WTC11 (cell line): ENCODE measurements at regions not wholly inside any gene's neighbourhood (a gene's known extent, or its start where the extent isn't known, plus 50 kb on each side); places are given as distances from the start of the nearest gene placed in this dataset.

Experiments used
- ATAC-seq: fragments of 200-7000 bp; cut with Tn5 transposase; 2 replicates; pipeline ENCODE4 v1.10.0; 2021; ENCODE audit warnings: mild to moderate bottlenecking, moderate library complexity
- CTCF ChIA-PET: fragments of 300-600 bp; sonication (Branson Sonifier 250); formaldehyde crosslinking; loops from one replicate; lab custom pipeline; 2021; ENCODE audit warnings: antibody characterized with exemption; lab: Charles Lee
- POLR2A ChIA-PET: fragments of 350-600 bp; sonication (Branson Sonifier 250); formaldehyde crosslinking; loops from one replicate; lab custom pipeline; 2021; ENCODE audit warnings: antibody characterized with exemption; lab: Charles Lee
- DNase-seq: peaks from one replicate; pipeline ENCODE4 v3.0.0; 2021; ENCODE audit warnings: low spot score
- H3K27ac Mint-ChIP-seq: 2 replicates; pipeline ENCODE4 v1.8.0; 2021; ENCODE audit warnings: mixed read lengths
- H3K27me3 Mint-ChIP-seq: 2 replicates; pipeline ENCODE4 v1.8.0; 2021; ENCODE audit warnings: low read depth, mild to moderate bottlenecking, moderate library complexity, mixed read lengths
- H3K36me3 Mint-ChIP-seq: 2 replicates; pipeline ENCODE4 v1.8.0; 2021; ENCODE audit warnings: mixed read lengths
- H3K4me1 Mint-ChIP-seq: 2 replicates; pipeline ENCODE4 v1.8.0; 2022; ENCODE audit warnings: mixed read lengths
- H3K4me3 Mint-ChIP-seq: 2 replicates; pipeline ENCODE4 v1.8.0; 2021; ENCODE audit warnings: mild to moderate bottlenecking, moderate library complexity, mixed read lengths
- H3K9me3 Mint-ChIP-seq: 2 replicates; pipeline ENCODE4 v1.8.0; 2021; ENCODE audit warnings: mixed read lengths
- CREB1 ChIP-seq: sonication (generic); formaldehyde crosslinking; IDR thresholded peaks from 2 replicates; pipeline ENCODE4 v1.8.0; 2023; ENCODE audit warnings: mild to moderate bottlenecking, missing genetic modification reagents
- CREM ChIP-seq: sonication (generic); formaldehyde crosslinking; IDR thresholded peaks from 2 replicates; pipeline ENCODE4 v1.8.1; 2022; ENCODE audit warnings: mild to moderate bottlenecking, missing genetic modification reagents, moderate library complexity
- E2F5 ChIP-seq: sonication (generic); formaldehyde crosslinking; IDR thresholded peaks from 2 replicates; pipeline ENCODE4 v1.8.1; 2022; ENCODE audit warnings: mild to moderate bottlenecking, moderate library complexity, missing genetic modification reagents
- FOXJ3 ChIP-seq: sonication (generic); formaldehyde crosslinking; IDR thresholded peaks from 2 replicates; pipeline ENCODE4 v1.9.0; 2021; ENCODE audit warnings: missing genetic modification reagents, mild to moderate bottlenecking, borderline replicate concordance
- FOXP4 ChIP-seq: sonication (generic); formaldehyde crosslinking; IDR thresholded peaks from 2 replicates; pipeline ENCODE4 v1.8.0; 2022; ENCODE audit warnings: mild to moderate bottlenecking, missing genetic modification reagents
- GRHL2 ChIP-seq: fragments of 250-450 bp; sonication (Bioruptor Pico); IDR thresholded peaks from 2 replicates; pipeline ENCODE4 v1.8.0; 2022; ENCODE audit warnings: mild to moderate bottlenecking, moderate library complexity; ENCODE audit not compliant: insufficient replicate concordance, severe bottlenecking
- IRF2 ChIP-seq: sonication (generic); formaldehyde crosslinking; IDR thresholded peaks from 2 replicates; pipeline ENCODE4 v1.8.0; 2022; ENCODE audit warnings: low read depth, missing genetic modification reagents, borderline replicate concordance
- JUN ChIP-seq: sonication (generic); formaldehyde crosslinking; IDR thresholded peaks from 2 replicates; pipeline ENCODE4 v1.8.0; 2023; ENCODE audit warnings: mild to moderate bottlenecking, missing genetic modification reagents
- MAX ChIP-seq: sonication (generic); formaldehyde crosslinking; IDR thresholded peaks from 2 replicates; pipeline ENCODE4 v1.8.0; 2022; ENCODE audit warnings: mild to moderate bottlenecking, missing genetic modification reagents
- MXD4 ChIP-seq: fragments of 250-450 bp; sonication (Bioruptor Pico); IDR thresholded peaks from 2 replicates; pipeline ENCODE4 v1.8.0; 2021; ENCODE audit warnings: mild to moderate bottlenecking, moderate library complexity, borderline replicate concordance
- NFE2L1 ChIP-seq: sonication (generic); formaldehyde crosslinking; IDR thresholded peaks from 2 replicates; pipeline ENCODE4 v1.8.1; 2023; ENCODE audit warnings: missing genetic modification reagents
- OVOL2 ChIP-seq: fragments of 250-450 bp; sonication (Bioruptor Pico); IDR thresholded peaks from 2 replicates; pipeline ENCODE4 v1.9.0; 2021; ENCODE audit warnings: mild to moderate bottlenecking, borderline replicate concordance
- TCF7 ChIP-seq: sonication (generic); formaldehyde crosslinking; IDR thresholded peaks from 2 replicates; pipeline ENCODE4 v1.8.0; 2022; ENCODE audit warnings: mild to moderate bottlenecking, low read depth, missing genetic modification reagents, moderate library complexity
- ZNF232 ChIP-seq: sonication (generic); formaldehyde crosslinking; IDR thresholded peaks from 2 replicates; pipeline ENCODE4 v1.8.0; 2022; ENCODE audit warnings: mild to moderate bottlenecking, missing genetic modification reagents
- ZNF671 ChIP-seq: fragments of 250-450 bp; sonication (Bioruptor Pico); IDR thresholded peaks from 2 replicates; pipeline ENCODE4 v1.8.0; 2021; ENCODE audit warnings: mild to moderate bottlenecking
- TF ChIP-seq, protein P1 (sequence below): fragments of 250-450 bp; sonication (Bioruptor Pico); IDR thresholded peaks from 2 replicates; pipeline ENCODE4 v1.8.0; 2021; ENCODE audit warnings: mild to moderate bottlenecking
- TF ChIP-seq, protein P2 (sequence below): sonication (generic); formaldehyde crosslinking; IDR thresholded peaks from 2 replicates; pipeline ENCODE4 v1.8.1; 2023; ENCODE audit warnings: mild to moderate bottlenecking, missing genetic modification reagents
- TF ChIP-seq, protein P3 (sequence below): fragments of 250-450 bp; sonication (Bioruptor Pico); IDR thresholded peaks from 2 replicates; pipeline ENCODE4 v1.9.0; 2021; ENCODE audit warnings: moderate library complexity, mild to moderate bottlenecking, inconsistent platforms, borderline replicate concordance

- TF ChIP-seq, protein P1, sequence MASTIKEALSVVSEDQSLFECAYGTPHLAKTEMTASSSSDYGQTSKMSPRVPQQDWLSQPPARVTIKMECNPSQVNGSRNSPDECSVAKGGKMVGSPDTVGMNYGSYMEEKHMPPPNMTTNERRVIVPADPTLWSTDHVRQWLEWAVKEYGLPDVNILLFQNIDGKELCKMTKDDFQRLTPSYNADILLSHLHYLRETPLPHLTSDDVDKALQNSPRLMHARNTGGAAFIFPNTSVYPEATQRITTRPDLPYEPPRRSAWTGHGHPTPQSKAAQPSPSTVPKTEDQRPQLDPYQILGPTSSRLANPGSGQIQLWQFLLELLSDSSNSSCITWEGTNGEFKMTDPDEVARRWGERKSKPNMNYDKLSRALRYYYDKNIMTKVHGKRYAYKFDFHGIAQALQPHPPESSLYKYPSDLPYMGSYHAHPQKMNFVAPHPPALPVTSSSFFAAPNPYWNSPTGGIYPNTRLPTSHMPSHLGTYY (CRISPR knock-in tag): no peak
- TF ChIP-seq IRF2 (no peak), NFE2L1 (CRISPR knock-in tag) (no peak), FOXP4 (CRISPR knock-in tag) (no peak), E2F5 (no peak), CREB1 (CRISPR knock-in tag) (no peak)
Observed at GRCh38 chr17:59492091-59492451, 73.3 kb upstream of the DHX40 start (continued).

DNA sequence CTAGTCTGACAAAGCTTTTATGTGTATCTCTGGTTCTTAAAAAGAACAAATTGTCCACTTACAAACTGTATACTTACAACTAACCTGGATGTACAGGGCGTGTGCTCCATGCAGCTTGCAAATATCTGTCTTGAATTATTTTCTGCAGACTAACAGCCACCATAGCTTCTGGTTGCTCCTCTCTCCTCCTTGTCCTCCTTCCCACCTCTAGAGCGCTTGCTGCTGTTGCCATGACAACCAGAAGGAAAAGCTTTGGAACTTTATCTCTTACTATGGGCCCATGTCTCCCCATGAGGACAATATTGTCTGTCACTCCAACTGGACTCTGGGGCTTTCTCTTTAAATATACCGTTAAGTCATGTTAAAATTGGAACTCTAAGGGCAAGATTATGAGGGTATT lies 71.5 kb upstream of the DHX40 start:
- ATAC-seq (peak; percentile 43), DNase-seq (no peak)
- H3K4me3 Mint-ChIP-seq: no peak overlapping the region
- ChIA-PET CTCF (interaction anchor here (1.0 kb wide), 1 partner anchor 164 kb away, joined by 3 read pairs; no protein-coding TSS in a partner anchor), POLR2A (no interaction called here)
- H3K27me3 Mint-ChIP-seq: no peaks in the 10 kb centered on the region; the same call in 1 of the 2 replicates
- H3K4me1 Mint-ChIP-seq: peaks cover under 1% of the 10 kb centered on the region; the same call in 1 of the 2 replicates
- peaks cover under 1% of the 10 kb centered on the region; the same call in 1 of the 2 replicates for H3K36me3 Mint-ChIP-seq
- H3K27ac Mint-ChIP-seq: no peak overlapping the region
- no peak for TF ChIP-seq FOXJ3 (CRISPR knock-in tag)
- no peak for TF ChIP-seq CREM (CRISPR knock-in tag)
- TF ChIP-seq ZNF232 (CRISPR knock-in tag): no peak
- no peak for TF ChIP-seq MAX (CRISPR knock-in tag)
- TF ChIP-seq, protein P2, sequence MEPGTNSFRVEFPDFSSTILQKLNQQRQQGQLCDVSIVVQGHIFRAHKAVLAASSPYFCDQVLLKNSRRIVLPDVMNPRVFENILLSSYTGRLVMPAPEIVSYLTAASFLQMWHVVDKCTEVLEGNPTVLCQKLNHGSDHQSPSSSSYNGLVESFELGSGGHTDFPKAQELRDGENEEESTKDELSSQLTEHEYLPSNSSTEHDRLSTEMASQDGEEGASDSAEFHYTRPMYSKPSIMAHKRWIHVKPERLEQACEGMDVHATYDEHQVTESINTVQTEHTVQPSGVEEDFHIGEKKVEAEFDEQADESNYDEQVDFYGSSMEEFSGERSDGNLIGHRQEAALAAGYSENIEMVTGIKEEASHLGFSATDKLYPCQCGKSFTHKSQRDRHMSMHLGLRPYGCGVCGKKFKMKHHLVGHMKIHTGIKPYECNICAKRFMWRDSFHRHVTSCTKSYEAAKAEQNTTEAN: no peak
- TF ChIP-seq ZNF671 (CRISPR knock-in tag): no peak
- TF ChIP-seq OVOL2 (CRISPR knock-in tag): no peak
- TF ChIP-seq, protein P3, sequence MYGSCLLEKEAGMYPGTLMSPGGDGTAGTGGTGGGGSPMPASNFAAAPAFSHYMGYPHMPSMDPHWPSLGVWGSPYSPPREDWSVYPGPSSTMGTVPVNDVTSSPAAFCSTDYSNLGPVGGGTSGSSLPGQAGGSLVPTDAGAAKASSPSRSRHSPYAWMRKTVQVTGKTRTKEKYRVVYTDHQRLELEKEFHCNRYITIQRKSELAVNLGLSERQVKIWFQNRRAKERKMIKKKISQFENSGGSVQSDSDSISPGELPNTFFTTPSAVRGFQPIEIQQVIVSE (CRISPR knock-in tag): no peak
- no peak for TF ChIP-seq TCF7 (CRISPR knock-in tag)
- H3K9me3 Mint-ChIP-seq: peaks cover under 1% of the 10 kb centered on the region

- H3K4me1 Mint-ChIP-seq: peaks cover 4% of the 10 kb centered on the region; the same call in 1 of the 2 replicates
- DNase-seq: no peak
- ATAC-seq: no peak
- CTCF ChIA-PET: no interaction called here
- TF ChIP-seq JUN (CRISPR knock-in tag) (no peak), MXD4 (no peak), GRHL2 (CRISPR knock-in tag) (no peak)
- H3K27ac Mint-ChIP-seq: no peak overlapping the region
- H3K9me3 Mint-ChIP-seq: peaks cover 4% of the 10 kb centered on the region
- H3K4me3 Mint-ChIP-seq: no peak overlapping the region
- no peaks in the 10 kb centered on the region; the same call in 1 of the 2 replicates for H3K27me3 Mint-ChIP-seq
- POLR2A ChIA-PET: no interaction called here
- peaks cover 4% of the 10 kb centered on the region for H3K36me3 Mint-ChIP-seq
Observed at GRCh38 chr17:59494757-59495368, 70.5 kb upstream of the DHX40 start.
